Esophagus squamous epithelium (tissue), 4 donors: ENCODE measurements at regions not wholly inside any gene's neighbourhood (a gene's known extent, or its start where the extent isn't known, plus 50 kb on each side); places are given as distances from the start of the nearest gene placed in this dataset.

Source experiments
- CTCF ChIP-seq, 6 experiments: fragments of 450-650 bp in 4 of 6; fragments of 200-600 bp in 2 of 6; sonication (generic) in 2 of 6; IDR thresholded peaks; one replicate each; pipeline ENCODE4 v1.5.1; 2016 to 2019; ENCODE audit warnings: antibody characterized with exemption in 6 of 6, mild to moderate bottlenecking in 4 of 6, moderate library complexity in 4 of 6
- POLR2A ChIP-seq, 4 donors: fragments of 450-650 bp; IDR thresholded peaks; one replicate each; pipeline ENCODE4 v1.6.1; 2017; ENCODE audit warnings: antibody characterized with exemption in 4 of 4, mild to moderate bottlenecking in 4 of 4, moderate library complexity in 3 of 4

DNA sequence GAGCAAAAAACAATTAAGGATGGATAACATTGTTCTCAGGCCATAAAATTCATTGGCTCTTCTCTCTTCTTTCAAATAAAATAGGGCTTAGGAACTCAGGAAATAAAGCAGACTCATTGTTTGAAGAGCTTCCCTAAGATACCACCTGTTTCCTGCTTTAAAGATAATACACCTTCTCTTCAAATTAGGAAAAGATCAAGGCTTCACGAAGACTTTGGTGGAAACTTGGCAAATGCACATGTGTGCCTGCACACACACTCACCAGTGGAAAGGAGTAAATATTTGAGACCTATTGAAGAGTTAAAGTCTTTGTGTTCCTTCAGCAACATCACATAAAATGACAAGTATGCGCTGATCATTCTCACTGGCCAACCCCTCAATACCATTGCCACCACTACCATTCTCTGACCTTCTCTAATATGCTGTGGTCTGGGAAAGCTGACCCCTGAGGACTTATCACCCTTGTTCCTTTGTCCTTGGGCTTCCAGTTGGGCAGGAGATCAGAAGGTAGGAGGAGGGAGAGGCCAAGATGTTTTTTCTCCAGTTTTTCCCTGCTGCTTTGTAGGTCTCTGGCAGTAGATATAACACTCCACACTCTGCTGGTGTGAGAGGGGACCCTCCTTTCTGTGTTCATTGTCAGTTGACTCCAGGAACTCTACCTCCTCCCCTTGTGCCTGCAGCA lies 53.5 kb upstream of the SPOPL start:
- no peak for TF ChIP-seq CTCF (IDR thresholded peaks at IDR 0.05)
- TF ChIP-seq POLR2A (IDR thresholded peaks at IDR 0.05), result no peak
